ENCODE measurements at regions not wholly inside any gene's neighbourhood (a gene's known extent, or its start where the extent isn't known, plus 50 kb on each side); places are given as distances from the start of the nearest gene placed in this dataset.

- no TSS peak for BruUV-seq (replicated peaks)
- Mint-ChIP-seq H3K9me3 (ENCODE audit: unreplicated experiment) (no peaks in the 10 kb centered on the region), H3K27me3 (ENCODE audit: insufficient read depth, unreplicated experiment) (no peaks in the 10 kb centered on the region), H3K4me3 (ENCODE audit: unreplicated experiment) (no peak overlapping the region), H3K27ac (ENCODE audit: unreplicated experiment) (no peak overlapping the region), H3K4me1 (ENCODE audit: low read depth, unreplicated experiment) (peaks cover 1% of the 10 kb centered on the region), H3K36me3 (ENCODE audit: insufficient read depth, unreplicated experiment) (no peaks in the 10 kb centered on the region)
- intact Hi-C loops (cut with micrococcal nuclease; ENCODE audit: unreplicated experiment) = no loop called here
- peaks cover 15% of the 10 kb centered on the region; the same call in 1 of the 2 replicates for H3K4me1 ChIP-seq
- H3K4me3 ChIP-seq (ENCODE audit: low read depth, low read length) = no peak overlapping the region
- no peak for TF ChIP-seq CTCF (IDR thresholded peaks at IDR 0.05; ENCODE audit: insufficient read depth in 1 of 2, low read depth in 1 of 2, low read length in 1 of 2, severe bottlenecking in 1 of 2, unreplicated experiment in 1 of 2)
- no peaks in the 10 kb centered on the region for H3K27me3 ChIP-seq (replicated peaks; ENCODE audit: control insufficient read depth, insufficient read depth, low read length)
- DNase-seq = no peak
- ChIA-PET CTCF (no interaction called here), POLR2A (no interaction called here)
- no peaks in the 10 kb centered on the region for H3K36me3 ChIP-seq (ENCODE audit: control insufficient read depth, insufficient read depth, low read length)
- no peaks in the 10 kb centered on the region; the same call in 1 of the 2 replicates for H3K9me3 ChIP-seq
Observed at GRCh38 chr12:63292471-63293221, 141.6 kb upstream of the AVPR1A start.

GRCh38 chr12:63276537-63277365, 125.8 kb upstream of the AVPR1A start:
- peaks cover 5% of the 10 kb centered on the region; the same call in 1 of the 2 replicates for H3K4me1 ChIP-seq
- no peak overlapping the region for H3K4me3 Mint-ChIP-seq (ENCODE audit: unreplicated experiment)
- no peak overlapping the region for H3K4me3 ChIP-seq (ENCODE audit: low read depth, low read length)
- DNase-seq = peak; percentile 56 to 68
- TF ChIP-seq CTCF (IDR thresholded peaks at IDR 0.05; ENCODE audit: insufficient read depth in 1 of 2, low read depth in 1 of 2, low read length in 1 of 2, severe bottlenecking in 1 of 2, unreplicated experiment in 1 of 2) = peak; percentile 71
- POLR2A ChIA-PET = no interaction called here
- BruUV-seq (replicated peaks) = no TSS peak
- H3K9me3 ChIP-seq = no peaks in the 10 kb centered on the region; the same call in 1 of the 2 replicates
- H3K36me3 Mint-ChIP-seq (ENCODE audit: insufficient read depth, unreplicated experiment) = no peaks in the 10 kb centered on the region
- no peaks in the 10 kb centered on the region for H3K27me3 ChIP-seq (replicated peaks; ENCODE audit: control insufficient read depth, insufficient read depth, low read length)
- no peaks in the 10 kb centered on the region for H3K9me3 Mint-ChIP-seq (ENCODE audit: unreplicated experiment)
- no peak overlapping the region for H3K27ac Mint-ChIP-seq (ENCODE audit: unreplicated experiment)
- peaks cover 7% of the 10 kb centered on the region for H3K4me1 Mint-ChIP-seq (ENCODE audit: low read depth, unreplicated experiment)
- no peaks in the 10 kb centered on the region for H3K27me3 Mint-ChIP-seq (ENCODE audit: insufficient read depth, unreplicated experiment)
- intact Hi-C loops (cut with micrococcal nuclease; ENCODE audit: unreplicated experiment) = loop anchor here (1.0 kb wide), 2 partner anchors 124 to 173 kb away; no protein-coding TSS in a partner anchor
- CTCF ChIA-PET = interaction anchor here (0.7 to 1.4 kb wide), 3 partner anchors 68 to 126 kb away, joined by 3 to 10 read pairs (median 3); no protein-coding TSS in a partner anchor
- H3K36me3 ChIP-seq (ENCODE audit: control insufficient read depth, insufficient read depth, low read length) = no peaks in the 10 kb centered on the region

GRCh38 chr12:63266988-63267387, 116.0 kb upstream of the AVPR1A start:
- Mint-ChIP-seq H3K27me3 (ENCODE audit: insufficient read depth, unreplicated experiment) (no peaks in the 10 kb centered on the region), H3K4me3 (ENCODE audit: unreplicated experiment) (no peak overlapping the region), H3K36me3 (ENCODE audit: insufficient read depth, unreplicated experiment) (no peaks in the 10 kb centered on the region), H3K4me1 (ENCODE audit: low read depth, unreplicated experiment) (peaks cover 7% of the 10 kb centered on the region), H3K9me3 (ENCODE audit: unreplicated experiment) (peaks cover 9% of the 10 kb centered on the region), H3K27ac (ENCODE audit: unreplicated experiment) (no peak overlapping the region)
- BruUV-seq (replicated peaks) = no TSS peak
- Histone ChIP-seq H3K4me3 (ENCODE audit: low read depth, low read length) (no peak overlapping the region), H3K4me1 (peaks cover 9% of the 10 kb centered on the region; the same call in 1 of the 2 replicates), H3K36me3 (ENCODE audit: control insufficient read depth, insufficient read depth, low read length) (no peaks in the 10 kb centered on the region), H3K27me3 (replicated peaks; ENCODE audit: control insufficient read depth, insufficient read depth, low read length) (no peaks in the 10 kb centered on the region), H3K9me3 (no peaks in the 10 kb centered on the region; the same call in 1 of the 2 replicates)
- intact Hi-C loops (cut with micrococcal nuclease; ENCODE audit: unreplicated experiment) = no loop called here
- ChIA-PET CTCF (no interaction called here), POLR2A (no interaction called here)
- no peak for DNase-seq
- no peak for TF ChIP-seq CTCF (IDR thresholded peaks at IDR 0.05; ENCODE audit: insufficient read depth in 1 of 2, low read depth in 1 of 2, low read length in 1 of 2, severe bottlenecking in 1 of 2, unreplicated experiment in 1 of 2)

Measured in Caco-2 (cell line).